HFF-Myc (cell line): ENCODE measurements at regions not wholly inside any gene's neighbourhood (a gene's known extent, or its start where the extent isn't known, plus 50 kb on each side); places are given as distances from the start of the nearest gene placed in this dataset.

ENCODE experiments used
- DNase-seq: peaks from one replicate; pipeline ENCODE4 v3.0.0-alpha.2; 2011; ENCODE audit warnings: low read depth; ENCODE audit errors: extremely low read depth
- H3K4me3 ChIP-seq: replicated peaks from 2 replicates; pipeline ENCODE4 v1.5.1; 2011; ENCODE audit warnings: low read depth, mild to moderate bottlenecking, control low read depth, low read length
- CTCF ChIP-seq: IDR thresholded peaks from 2 replicates; pipeline ENCODE4 v1.5.1; 2012; ENCODE audit warnings: mild to moderate bottlenecking, low read depth, low read length, control low read depth; ENCODE audit errors: missing control alignments

- no peak for DNase-seq
- TF ChIP-seq CTCF = no peak
- H3K4me3 ChIP-seq = no peak overlapping the region
Measured at GRCh38 chr7:131803816-131804215, 247.4 kb upstream of the PODXL start.

GRCh38 chr7:131802195-131802864 is 245.9 kb upstream of the PODXL start:
- no peak overlapping the region for H3K4me3 ChIP-seq
- TF ChIP-seq CTCF = no peak
- no peak for DNase-seq

- DNase-seq = no peak
- no peak for TF ChIP-seq CTCF
- no peak overlapping the region for H3K4me3 ChIP-seq
Measured at GRCh38 chr7:131800531-131800930, 244.1 kb upstream of the PODXL start.

- no peak for TF ChIP-seq CTCF
Measured at GRCh38 chr7:131800008-131800407, 243.6 kb upstream of the PODXL start.

GRCh38 chr7:131797841-131798240 is 241.4 kb upstream of the PODXL start:
- DNase-seq = no peak

More at GRCh38 chr7:131800008-131800407, 243.6 kb upstream of the PODXL start:
- no peak overlapping the region for H3K4me3 ChIP-seq
- no peak for DNase-seq

GRCh38 chr7:131795400-131795799 is 239.0 kb upstream of the PODXL start:
- DNase-seq = no peak
- TF ChIP-seq CTCF = no peak
- no peak overlapping the region for H3K4me3 ChIP-seq

More at GRCh38 chr7:131797841-131798240, 241.4 kb upstream of the PODXL start:
- no peak for TF ChIP-seq CTCF
- H3K4me3 ChIP-seq = no peak overlapping the region

GRCh38 chr7:131792311-131792710 is 235.9 kb upstream of the PODXL start:
- DNase-seq = no peak
- no peak overlapping the region for H3K4me3 ChIP-seq
- TF ChIP-seq CTCF = no peak
